ENCODE measurements at regions not wholly inside any gene's neighbourhood (a gene's known extent, or its start where the extent isn't known, plus 50 kb on each side); places are given as distances from the start of the nearest gene placed in this dataset.

DNA sequence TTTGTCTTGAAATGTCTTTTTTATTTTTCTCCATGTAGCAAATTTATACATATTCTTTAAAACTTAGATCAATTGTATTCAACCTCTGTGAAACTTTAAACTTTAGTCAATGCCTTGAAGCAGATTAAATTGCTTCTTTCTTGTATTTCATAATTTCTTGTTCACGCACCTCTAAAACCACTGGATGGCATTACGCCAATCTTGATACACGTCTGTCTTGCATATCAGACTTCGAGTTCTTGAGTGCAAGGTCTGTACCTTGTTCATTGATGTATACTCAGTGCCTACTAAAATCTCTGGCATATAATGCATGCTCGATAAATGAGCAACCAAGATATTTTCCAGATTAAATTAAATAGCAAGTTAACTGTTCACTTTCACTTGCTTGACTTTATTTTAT lies 236.8 kb downstream of the CASP12 start:
- H3K4me1 ChIP-seq (ENCODE audit: control insufficient read depth, insufficient read depth, low read length): no peaks in the 10 kb centered on the region

More for the DNA sequence above, 236.8 kb downstream of the CASP12 start:
- intact Hi-C loops (cut with micrococcal nuclease) (no loop called here), in situ Hi-C loops (cut with MboI; ENCODE audit: low sequenced_read_pairs) (no loop called here), dilution Hi-C loops (cut with HindIII; ENCODE audit: low sequenced_read_pairs, unreplicated experiment) (no loop called here)
- Histone ChIP-seq H3K4ac (ENCODE audit: low read depth, low read length) (no peak overlapping the region), H3K23ac (ENCODE audit: low read depth, low read length) (no peak overlapping the region), H4K91ac (ENCODE audit: insufficient read depth, low read depth, low read length) (no peak overlapping the region), H2BK20ac (ENCODE audit: low read depth, low read length) (no peak overlapping the region), H4K5ac (ENCODE audit: low read depth, low read length) (no peak overlapping the region), H2BK15ac (ENCODE audit: low read depth, low read length) (no peak overlapping the region), H3K9ac (ENCODE audit: low read depth, low read length) (no peak overlapping the region), H2BK5ac (ENCODE audit: low read depth, low read length, poor library complexity, severe bottlenecking) (no peak overlapping the region), H3K4me2 (ENCODE audit: low read depth, low read length) (no peak overlapping the region), H3K18ac (ENCODE audit: low read depth, low read length) (no peak overlapping the region), H3K27ac (ENCODE audit: insufficient read depth, low read length) (no peak overlapping the region), H3K79me1 (ENCODE audit: low read depth in 1 of 2, low read length in 2 of 2) (no peaks in the 10 kb centered on the region), H2AK9ac (replicated peaks; ENCODE audit: low read depth, low read length, poor library complexity) (no peak overlapping the region), H3K56ac (ENCODE audit: extremely low read depth, insufficient read depth, low read length) (no peak overlapping the region), H2AK5ac (ENCODE audit: low read depth, low read length) (no peak overlapping the region), H2AFZ (replicated peaks; ENCODE audit: low read length, poor library complexity) (no peak overlapping the region), H3K9me3 (ENCODE audit: control insufficient read depth, insufficient read depth, low read length) (no peaks in the 10 kb centered on the region), H4K8ac (ENCODE audit: low read depth in 2 of 2, low read length in 2 of 2) (no peak overlapping the region), H2BK120ac (ENCODE audit: low read depth, low read length) (no peak overlapping the region), H3K27me3 (ENCODE audit: control insufficient read depth, insufficient read depth, low read length) (no peaks in the 10 kb centered on the region), H3K14ac (replicated peaks; ENCODE audit: low read depth, low read length) (no peak overlapping the region), H3K36me3 (ENCODE audit: control insufficient read depth, insufficient read depth, low read length) (no peaks in the 10 kb centered on the region), H3K4me3 (ENCODE audit: insufficient read depth, low read depth, low read length) (no peak overlapping the region), H4K20me1 (ENCODE audit: insufficient read depth, low read length) (no peaks in the 10 kb centered on the region), H3K9me1 (ENCODE audit: insufficient read depth, low read length) (no peaks in the 10 kb centered on the region)
- DNase-seq (no peak), ATAC-seq (ENCODE audit: low read depth) (no peak)
- no TSS peak for BruUV-seq (replicated peaks)
- ChIA-PET CTCF (interaction anchor here (0.6 kb wide), 1 partner anchor 764 kb away, joined by 4 read pairs; no protein-coding TSS in a partner anchor), POLR2A (ENCODE audit: unreplicated experiment) (no interaction called here)
- no peak for TF ChIP-seq CHD1 (IDR thresholded peaks at IDR 0.05; ENCODE audit: low read depth, low read length)
- TF ChIP-seq NFE2L2 (IDR thresholded peaks at IDR 0.05; ENCODE audit: low read depth, low read length): no peak
- TF ChIP-seq POLR2A (IDR thresholded peaks at IDR 0.05; ENCODE audit: low read depth, low read length): no peak
- WGBS, 2 experiments (ENCODE audit: extremely low coverage in 2 of 2, insufficient read length in 1 of 2): 83% methylated on average over 3 of the region's 5 CpGs; no CpG with 5 or more reads in 1 of the 2 experiments

Measured in IMR-90 (cell line).